WTC11 (cell line): ENCODE measurements at regions not wholly inside any gene's neighbourhood (a gene's known extent, or its start where the extent isn't known, plus 50 kb on each side); places are given as distances from the start of the nearest gene placed in this dataset.

ENCODE experiments used
- ATAC-seq: fragments of 200-7000 bp; cut with Tn5 transposase; 2 replicates; pipeline ENCODE4 v1.10.0; 2021; ENCODE audit warnings: mild to moderate bottlenecking, moderate library complexity
- CTCF ChIA-PET: fragments of 300-600 bp; sonication (Branson Sonifier 250); formaldehyde crosslinking; loops from one replicate; lab custom pipeline; 2021; ENCODE audit warnings: antibody characterized with exemption; lab: Charles Lee
- POLR2A ChIA-PET: fragments of 350-600 bp; sonication (Branson Sonifier 250); formaldehyde crosslinking; loops from one replicate; lab custom pipeline; 2021; ENCODE audit warnings: antibody characterized with exemption; lab: Charles Lee
- DNase-seq: peaks from one replicate; pipeline ENCODE4 v3.0.0; 2021; ENCODE audit warnings: low spot score
- H3K27ac Mint-ChIP-seq: 2 replicates; pipeline ENCODE4 v1.8.0; 2021; ENCODE audit warnings: mixed read lengths
- H3K27me3 Mint-ChIP-seq: 2 replicates; pipeline ENCODE4 v1.8.0; 2021; ENCODE audit warnings: low read depth, mild to moderate bottlenecking, moderate library complexity, mixed read lengths
- H3K36me3 Mint-ChIP-seq: 2 replicates; pipeline ENCODE4 v1.8.0; 2021; ENCODE audit warnings: mixed read lengths
- H3K4me1 Mint-ChIP-seq: 2 replicates; pipeline ENCODE4 v1.8.0; 2022; ENCODE audit warnings: mixed read lengths
- H3K4me3 Mint-ChIP-seq: 2 replicates; pipeline ENCODE4 v1.8.0; 2021; ENCODE audit warnings: mild to moderate bottlenecking, moderate library complexity, mixed read lengths
- H3K9me3 Mint-ChIP-seq: 2 replicates; pipeline ENCODE4 v1.8.0; 2021; ENCODE audit warnings: mixed read lengths
- ATF1 ChIP-seq: sonication (generic); formaldehyde crosslinking; IDR thresholded peaks from 2 replicates; pipeline ENCODE4 v1.8.1; 2023; ENCODE audit warnings: mild to moderate bottlenecking, moderate library complexity, missing genetic modification reagents
- FOXP1 ChIP-seq: sonication (generic); formaldehyde crosslinking; IDR thresholded peaks from 2 replicates; pipeline ENCODE4 v1.8.0; 2022; ENCODE audit warnings: missing genetic modification reagents, mild to moderate bottlenecking, moderate library complexity, borderline replicate concordance
- HMGXB4 ChIP-seq: sonication (generic); formaldehyde crosslinking; IDR thresholded peaks from 2 replicates; pipeline ENCODE4 v1.8.1; 2023; ENCODE audit warnings: mild to moderate bottlenecking, moderate library complexity, missing genetic modification reagents
- IRF2 ChIP-seq: sonication (generic); formaldehyde crosslinking; IDR thresholded peaks from 2 replicates; pipeline ENCODE4 v1.8.0; 2022; ENCODE audit warnings: low read depth, missing genetic modification reagents, borderline replicate concordance
- JAZF1 ChIP-seq: fragments of 250-450 bp; sonication (Bioruptor Pico); IDR thresholded peaks from 2 replicates; pipeline ENCODE4 v1.9.0; 2021; ENCODE audit warnings: moderate library complexity, mild to moderate bottlenecking, inconsistent platforms
- NFE2L1 ChIP-seq: sonication (generic); formaldehyde crosslinking; IDR thresholded peaks from 2 replicates; pipeline ENCODE4 v1.8.1; 2023; ENCODE audit warnings: missing genetic modification reagents
- NFYB ChIP-seq: sonication (generic); formaldehyde crosslinking; conservative IDR thresholded peaks from 2 replicates; pipeline ENCODE4 v1.8.0; 2022; ENCODE audit warnings: low read depth, missing genetic modification reagents
- OVOL2 ChIP-seq: fragments of 250-450 bp; sonication (Bioruptor Pico); IDR thresholded peaks from 2 replicates; pipeline ENCODE4 v1.9.0; 2021; ENCODE audit warnings: mild to moderate bottlenecking, borderline replicate concordance
- RORB ChIP-seq: fragments of 250-450 bp; sonication (Bioruptor Pico); IDR thresholded peaks from 2 replicates; pipeline ENCODE4 v1.9.0; 2021; ENCODE audit warnings: mild to moderate bottlenecking
- SMAD3 ChIP-seq: sonication (generic); formaldehyde crosslinking; IDR thresholded peaks from 2 replicates; pipeline ENCODE4 v1.8.0; 2022; ENCODE audit warnings: missing genetic modification reagents, mild to moderate bottlenecking, borderline replicate concordance
- SOX15 ChIP-seq: fragments of 250-450 bp; sonication (Bioruptor Pico); IDR thresholded peaks from 2 replicates; pipeline ENCODE4 v1.9.0; 2021; ENCODE audit warnings: mild to moderate bottlenecking
- ZBTB43 ChIP-seq: sonication (generic); formaldehyde crosslinking; IDR thresholded peaks from 2 replicates; pipeline ENCODE4 v1.8.1; 2023; ENCODE audit warnings: mild to moderate bottlenecking, missing genetic modification reagents
- ZNF219 ChIP-seq: sonication (generic); formaldehyde crosslinking; IDR thresholded peaks from 2 replicates; pipeline ENCODE4 v1.8.0; 2023; ENCODE audit warnings: missing genetic modification reagents, mild to moderate bottlenecking, borderline replicate concordance
- ZNF281 ChIP-seq: sonication (generic); formaldehyde crosslinking; IDR thresholded peaks from 2 replicates; pipeline ENCODE4 v1.8.0; 2023; ENCODE audit warnings: mild to moderate bottlenecking, missing genetic modification reagents
- ZNF317 ChIP-seq: sonication (generic); formaldehyde crosslinking; IDR thresholded peaks from 2 replicates; pipeline ENCODE4 v1.8.1; 2023; ENCODE audit warnings: low read depth, mild to moderate bottlenecking, moderate library complexity, missing genetic modification reagents, borderline replicate concordance
- ZNF423 ChIP-seq: fragments of 250-450 bp; sonication (Bioruptor Pico); IDR thresholded peaks from 2 replicates; pipeline ENCODE4 v2.1.2; 2022; ENCODE audit warnings: mild to moderate bottlenecking, moderate library complexity
- TF ChIP-seq, protein P1 (sequence below): sonication (generic); formaldehyde crosslinking; conservative IDR thresholded peaks from 2 replicates; pipeline ENCODE4 v1.8.1; 2022; ENCODE audit warnings: mild to moderate bottlenecking, missing genetic modification reagents
- TF ChIP-seq, protein P2 (sequence below): sonication (generic); formaldehyde crosslinking; IDR thresholded peaks from 2 replicates; pipeline ENCODE4 v1.8.1; 2023; ENCODE audit warnings: mild to moderate bottlenecking, missing genetic modification reagents, moderate library complexity
- TF ChIP-seq, protein P3 (sequence below): sonication (generic); formaldehyde crosslinking; IDR thresholded peaks from 2 replicates; pipeline ENCODE4 v1.8.1; 2023; ENCODE audit warnings: mild to moderate bottlenecking, missing genetic modification reagents, moderate library complexity
- TF ChIP-seq, protein P4 (sequence below): sonication (generic); formaldehyde crosslinking; IDR thresholded peaks from 2 replicates; pipeline ENCODE4 v1.8.1; 2022; ENCODE audit warnings: low read depth, mild to moderate bottlenecking, moderate library complexity, missing genetic modification reagents, borderline replicate concordance

DNA sequence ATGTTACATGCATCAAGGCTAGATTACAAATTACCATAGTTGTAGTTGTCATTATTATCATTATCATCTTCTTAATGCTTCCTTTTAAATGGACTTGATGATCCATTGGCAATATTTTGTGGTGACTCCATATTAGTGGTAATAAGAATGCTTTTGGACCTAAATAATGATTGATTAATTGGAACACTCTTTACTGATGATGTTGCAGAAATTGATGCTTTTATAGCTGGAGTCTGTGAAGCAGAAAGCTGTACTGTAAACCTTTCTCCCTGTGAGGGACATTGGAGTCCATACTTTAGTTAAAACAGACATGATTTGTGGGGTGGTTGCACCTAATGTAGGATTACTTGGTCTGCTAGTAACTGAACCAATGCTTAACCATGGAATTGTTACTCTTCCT lies 190.4 kb downstream of the ATXN7L3B start:
- H3K4me1 Mint-ChIP-seq: peaks cover 4% of the 10 kb centered on the region
- ChIA-PET CTCF (no interaction called here), POLR2A (no interaction called here)
- no peak overlapping the region for H3K27ac Mint-ChIP-seq
- H3K27me3 Mint-ChIP-seq: no peaks in the 10 kb centered on the region
- ATAC-seq (no peak), DNase-seq (no peak)
- TF ChIP-seq IRF2 (CRISPR knock-in tag) (no peak), ZBTB43 (CRISPR knock-in tag) (no peak), JAZF1 (CRISPR knock-in tag) (no peak), ZNF423 (CRISPR knock-in tag) (no peak), SOX15 (no peak), OVOL2 (CRISPR knock-in tag) (no peak), RORB (CRISPR knock-in tag) (no peak), SMAD3 (CRISPR knock-in tag) (no peak)
- TF ChIP-seq, protein P1, sequence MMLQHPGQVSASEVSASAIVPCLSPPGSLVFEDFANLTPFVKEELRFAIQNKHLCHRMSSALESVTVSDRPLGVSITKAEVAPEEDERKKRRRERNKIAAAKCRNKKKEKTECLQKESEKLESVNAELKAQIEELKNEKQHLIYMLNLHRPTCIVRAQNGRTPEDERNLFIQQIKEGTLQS (CRISPR knock-in tag): no peak
- TF ChIP-seq, protein P2, sequence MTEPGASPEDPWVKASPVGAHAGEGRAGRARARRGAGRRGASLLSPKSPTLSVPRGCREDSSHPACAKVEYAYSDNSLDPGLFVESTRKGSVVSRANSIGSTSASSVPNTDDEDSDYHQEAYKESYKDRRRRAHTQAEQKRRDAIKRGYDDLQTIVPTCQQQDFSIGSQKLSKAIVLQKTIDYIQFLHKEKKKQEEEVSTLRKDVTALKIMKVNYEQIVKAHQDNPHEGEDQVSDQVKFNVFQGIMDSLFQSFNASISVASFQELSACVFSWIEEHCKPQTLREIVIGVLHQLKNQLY (CRISPR knock-in tag): no peak
- TF ChIP-seq, protein P3, sequence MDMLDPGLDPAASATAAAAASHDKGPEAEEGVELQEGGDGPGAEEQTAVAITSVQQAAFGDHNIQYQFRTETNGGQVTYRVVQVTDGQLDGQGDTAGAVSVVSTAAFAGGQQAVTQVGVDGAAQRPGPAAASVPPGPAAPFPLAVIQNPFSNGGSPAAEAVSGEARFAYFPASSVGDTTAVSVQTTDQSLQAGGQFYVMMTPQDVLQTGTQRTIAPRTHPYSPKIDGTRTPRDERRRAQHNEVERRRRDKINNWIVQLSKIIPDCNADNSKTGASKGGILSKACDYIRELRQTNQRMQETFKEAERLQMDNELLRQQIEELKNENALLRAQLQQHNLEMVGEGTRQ (CRISPR knock-in tag): no peak
- no peak overlapping the region for H3K4me3 Mint-ChIP-seq
- H3K9me3 Mint-ChIP-seq: no peaks in the 10 kb centered on the region
- no peaks in the 10 kb centered on the region for H3K36me3 Mint-ChIP-seq

DNA sequence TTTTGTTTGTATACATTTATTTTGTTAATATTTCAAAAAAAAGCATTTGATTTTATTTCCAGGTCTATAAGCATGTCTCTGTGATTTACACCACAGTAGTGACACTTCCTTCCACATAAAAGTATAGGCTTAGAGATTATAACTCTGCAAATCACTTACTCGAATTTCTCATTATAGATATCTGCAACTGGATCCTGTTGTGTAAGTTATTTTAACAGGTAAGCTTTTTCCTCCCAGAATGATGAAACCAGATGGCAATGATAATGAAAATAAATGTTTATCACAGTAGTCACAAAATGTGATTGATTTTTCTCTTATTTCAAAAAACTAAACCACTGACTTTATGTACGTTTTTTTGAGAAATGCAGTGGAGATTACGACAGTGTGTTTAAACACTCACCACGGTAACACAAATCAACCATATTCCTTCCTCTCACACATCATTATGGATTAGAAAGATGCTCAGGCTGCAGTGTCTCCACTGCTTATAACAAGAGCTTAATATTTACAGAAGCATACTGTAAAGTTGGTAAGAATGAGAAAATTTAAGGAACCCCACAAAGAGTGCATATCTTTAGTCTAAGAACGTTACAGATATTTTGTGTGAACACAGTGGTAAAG lies 194.6 kb downstream of the ATXN7L3B start:
- no peaks in the 10 kb centered on the region for H3K9me3 Mint-ChIP-seq
- DNase-seq: no peak
- CTCF ChIA-PET: no interaction called here
- no peak overlapping the region for H3K4me3 Mint-ChIP-seq
- no peak for ATAC-seq
- H3K27me3 Mint-ChIP-seq: no peaks in the 10 kb centered on the region
- H3K4me1 Mint-ChIP-seq: no peaks in the 10 kb centered on the region
- POLR2A ChIA-PET: no interaction called here
- H3K27ac Mint-ChIP-seq: no peak overlapping the region
- H3K36me3 Mint-ChIP-seq: no peaks in the 10 kb centered on the region
- no peak for TF ChIP-seq FOXP1 (CRISPR knock-in tag)
- no peak for TF ChIP-seq NFE2L1
- no peak for TF ChIP-seq HMGXB4 (CRISPR knock-in tag)
- no peak for TF ChIP-seq ATF1 (CRISPR knock-in tag)
- no peak for TF ChIP-seq ZNF219 (CRISPR knock-in tag)
- no peak for TF ChIP-seq ZNF317 (CRISPR knock-in tag)
- TF ChIP-seq ZBTB43 (CRISPR knock-in tag): no peak
- TF ChIP-seq NFYB: no peak
- no peak for TF ChIP-seq ZNF281
- TF ChIP-seq, protein P1 (CRISPR knock-in tag): no peak
- TF ChIP-seq, protein P4, sequence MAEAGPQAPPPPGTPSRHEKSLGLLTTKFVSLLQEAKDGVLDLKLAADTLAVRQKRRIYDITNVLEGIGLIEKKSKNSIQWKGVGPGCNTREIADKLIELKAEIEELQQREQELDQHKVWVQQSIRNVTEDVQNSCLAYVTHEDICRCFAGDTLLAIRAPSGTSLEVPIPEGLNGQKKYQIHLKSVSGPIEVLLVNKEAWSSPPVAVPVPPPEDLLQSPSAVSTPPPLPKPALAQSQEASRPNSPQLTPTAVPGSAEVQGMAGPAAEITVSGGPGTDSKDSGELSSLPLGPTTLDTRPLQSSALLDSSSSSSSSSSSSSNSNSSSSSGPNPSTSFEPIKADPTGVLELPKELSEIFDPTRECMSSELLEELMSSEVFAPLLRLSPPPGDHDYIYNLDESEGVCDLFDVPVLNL (CRISPR knock-in tag): no peak
